Neural progenitor cell (in vitro differentiated cells): ENCODE measurements at regions not wholly inside any gene's neighbourhood (a gene's known extent, or its start where the extent isn't known, plus 50 kb on each side); places are given as distances from the start of the nearest gene placed in this dataset.

ENCODE experiments used
- CTCF ChIP-seq: fragments of 200-600 bp; sonication (generic); IDR thresholded peaks from 2 replicates; pipeline ENCODE4 v1.5.1; 2017; ENCODE audit warnings: antibody characterized with exemption, mild to moderate bottlenecking
- EZH2 ChIP-seq: fragments of 200-600 bp; sonication (generic); IDR thresholded peaks from 2 replicates; pipeline ENCODE4 v1.6.1; 2017; ENCODE audit warnings: antibody characterized with exemption, mild to moderate bottlenecking, moderate library complexity
- EZH2phosphoT487 ChIP-seq: fragments of 200-600 bp; sonication (generic); IDR thresholded peaks from 2 replicates; pipeline ENCODE4 v1.6.1; 2017; ENCODE audit warnings: antibody characterized with exemption

GRCh38 chr4:176868676-176869075 lies 76.0 kb upstream of the VEGFC start:
- TF ChIP-seq CTCF: no peak
- TF ChIP-seq EZH2: no peak
- TF ChIP-seq EZH2phosphoT487: no peak
